Fibroblast of lung (primary cell): ENCODE measurements at regions not wholly inside any gene's neighbourhood (a gene's known extent, or its start where the extent isn't known, plus 50 kb on each side); places are given as distances from the start of the nearest gene placed in this dataset.

ENCODE experiments used
- EZH2 ChIP-seq: IDR thresholded peaks from 2 replicates; pipeline ENCODE4 v1.5.1; 2012; ENCODE audit warnings: low read length, control low read depth, mild to moderate bottlenecking; ENCODE audit errors: missing control alignments
- TF ChIP-seq, protein P1 (sequence below), 2 donors: IDR thresholded peaks in 1 of 2; conservative IDR thresholded peaks in 1 of 2; 1 replicate in 1 of 2; 2 replicates in 1 of 2; pipeline ENCODE4 v1.5.1; 2011 to 2012; ENCODE audit warnings: low read length in 2 of 2, control low read depth in 1 of 2, inconsistent platforms in 1 of 2, low read depth in 1 of 2, mild to moderate bottlenecking in 1 of 2

- TF ChIP-seq, protein P1, sequence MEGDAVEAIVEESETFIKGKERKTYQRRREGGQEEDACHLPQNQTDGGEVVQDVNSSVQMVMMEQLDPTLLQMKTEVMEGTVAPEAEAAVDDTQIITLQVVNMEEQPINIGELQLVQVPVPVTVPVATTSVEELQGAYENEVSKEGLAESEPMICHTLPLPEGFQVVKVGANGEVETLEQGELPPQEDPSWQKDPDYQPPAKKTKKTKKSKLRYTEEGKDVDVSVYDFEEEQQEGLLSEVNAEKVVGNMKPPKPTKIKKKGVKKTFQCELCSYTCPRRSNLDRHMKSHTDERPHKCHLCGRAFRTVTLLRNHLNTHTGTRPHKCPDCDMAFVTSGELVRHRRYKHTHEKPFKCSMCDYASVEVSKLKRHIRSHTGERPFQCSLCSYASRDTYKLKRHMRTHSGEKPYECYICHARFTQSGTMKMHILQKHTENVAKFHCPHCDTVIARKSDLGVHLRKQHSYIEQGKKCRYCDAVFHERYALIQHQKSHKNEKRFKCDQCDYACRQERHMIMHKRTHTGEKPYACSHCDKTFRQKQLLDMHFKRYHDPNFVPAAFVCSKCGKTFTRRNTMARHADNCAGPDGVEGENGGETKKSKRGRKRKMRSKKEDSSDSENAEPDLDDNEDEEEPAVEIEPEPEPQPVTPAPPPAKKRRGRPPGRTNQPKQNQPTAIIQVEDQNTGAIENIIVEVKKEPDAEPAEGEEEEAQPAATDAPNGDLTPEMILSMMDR (conservative IDR thresholded peaks at IDR 0.05 in 1 of 2, IDR thresholded peaks at IDR 0.05 in 1 of 2; ENCODE audit: low read depth in 1 of 2, low read length in 2 of 2), result no peak
- TF ChIP-seq EZH2, result no peak
These were observed 260.5 kb downstream of the TNS1 start for GRCh38 chr2:217742276-217742675.
